ENCODE measurements at regions not wholly inside any gene's neighbourhood (a gene's known extent, or its start where the extent isn't known, plus 50 kb on each side); places are given as distances from the start of the nearest gene placed in this dataset.

DNA sequence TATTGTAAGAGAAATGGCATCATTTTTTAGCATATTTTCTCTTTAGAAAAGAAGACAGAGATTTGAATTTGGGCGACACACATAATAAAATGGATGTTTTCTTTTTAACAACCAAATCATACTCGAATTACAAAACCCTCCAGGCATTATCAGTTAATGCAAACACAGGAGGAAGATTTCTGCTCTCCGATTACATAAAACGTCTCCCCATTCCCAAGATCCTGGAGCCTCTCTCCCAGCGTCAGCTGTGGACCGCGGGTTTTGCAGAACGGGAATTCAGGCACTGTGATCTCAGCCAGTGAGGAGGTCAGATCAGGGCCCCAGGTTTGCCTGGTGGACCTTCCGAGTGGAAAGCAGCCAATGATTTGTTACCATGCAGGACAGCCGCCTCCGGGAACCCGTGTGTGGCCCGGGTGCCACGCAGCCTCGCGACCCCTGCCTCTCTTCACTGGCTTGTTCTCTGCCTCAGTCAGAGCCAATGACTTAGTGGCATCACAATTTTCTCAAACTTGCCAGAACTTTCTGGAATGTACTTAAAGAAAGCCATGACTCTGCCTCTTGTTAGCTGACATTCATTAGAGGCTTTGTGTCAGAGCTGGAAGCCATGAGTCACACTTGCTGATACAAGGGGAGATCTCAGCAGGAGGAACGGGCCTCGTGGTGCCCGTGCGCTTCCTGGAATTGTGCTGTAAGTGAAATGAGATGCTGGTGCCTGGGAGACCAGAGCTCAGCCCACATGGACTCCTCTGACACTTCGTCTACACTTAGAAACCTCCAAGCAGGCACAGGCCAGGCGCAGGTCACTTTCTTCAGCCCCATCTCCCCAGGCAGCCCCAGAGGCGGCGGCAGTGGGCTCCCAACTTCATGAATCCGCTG lies 246.1 kb downstream of the KLF6 start:
- TF ChIP-seq, protein P1, sequence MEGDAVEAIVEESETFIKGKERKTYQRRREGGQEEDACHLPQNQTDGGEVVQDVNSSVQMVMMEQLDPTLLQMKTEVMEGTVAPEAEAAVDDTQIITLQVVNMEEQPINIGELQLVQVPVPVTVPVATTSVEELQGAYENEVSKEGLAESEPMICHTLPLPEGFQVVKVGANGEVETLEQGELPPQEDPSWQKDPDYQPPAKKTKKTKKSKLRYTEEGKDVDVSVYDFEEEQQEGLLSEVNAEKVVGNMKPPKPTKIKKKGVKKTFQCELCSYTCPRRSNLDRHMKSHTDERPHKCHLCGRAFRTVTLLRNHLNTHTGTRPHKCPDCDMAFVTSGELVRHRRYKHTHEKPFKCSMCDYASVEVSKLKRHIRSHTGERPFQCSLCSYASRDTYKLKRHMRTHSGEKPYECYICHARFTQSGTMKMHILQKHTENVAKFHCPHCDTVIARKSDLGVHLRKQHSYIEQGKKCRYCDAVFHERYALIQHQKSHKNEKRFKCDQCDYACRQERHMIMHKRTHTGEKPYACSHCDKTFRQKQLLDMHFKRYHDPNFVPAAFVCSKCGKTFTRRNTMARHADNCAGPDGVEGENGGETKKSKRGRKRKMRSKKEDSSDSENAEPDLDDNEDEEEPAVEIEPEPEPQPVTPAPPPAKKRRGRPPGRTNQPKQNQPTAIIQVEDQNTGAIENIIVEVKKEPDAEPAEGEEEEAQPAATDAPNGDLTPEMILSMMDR (IDR thresholded peaks at IDR 0.05), result no peak
- no peak for TF ChIP-seq ZFX (IDR thresholded peaks at IDR 0.05; ENCODE audit: borderline replicate concordance)

Data from 22Rv1 (cell line).